ENCODE measurements at regions not wholly inside any gene's neighbourhood (a gene's known extent, or its start where the extent isn't known, plus 50 kb on each side); places are given as distances from the start of the nearest gene placed in this dataset.

GRCh38 chr6:25217302-25217701 is 61.9 kb upstream of the CARMIL1 start:
- no peak for TF ChIP-seq EZH2 (IDR thresholded peaks at IDR 0.05; ENCODE audit: borderline replicate concordance, low read depth, low read length, severe bottlenecking)
- TF ChIP-seq, protein P1, sequence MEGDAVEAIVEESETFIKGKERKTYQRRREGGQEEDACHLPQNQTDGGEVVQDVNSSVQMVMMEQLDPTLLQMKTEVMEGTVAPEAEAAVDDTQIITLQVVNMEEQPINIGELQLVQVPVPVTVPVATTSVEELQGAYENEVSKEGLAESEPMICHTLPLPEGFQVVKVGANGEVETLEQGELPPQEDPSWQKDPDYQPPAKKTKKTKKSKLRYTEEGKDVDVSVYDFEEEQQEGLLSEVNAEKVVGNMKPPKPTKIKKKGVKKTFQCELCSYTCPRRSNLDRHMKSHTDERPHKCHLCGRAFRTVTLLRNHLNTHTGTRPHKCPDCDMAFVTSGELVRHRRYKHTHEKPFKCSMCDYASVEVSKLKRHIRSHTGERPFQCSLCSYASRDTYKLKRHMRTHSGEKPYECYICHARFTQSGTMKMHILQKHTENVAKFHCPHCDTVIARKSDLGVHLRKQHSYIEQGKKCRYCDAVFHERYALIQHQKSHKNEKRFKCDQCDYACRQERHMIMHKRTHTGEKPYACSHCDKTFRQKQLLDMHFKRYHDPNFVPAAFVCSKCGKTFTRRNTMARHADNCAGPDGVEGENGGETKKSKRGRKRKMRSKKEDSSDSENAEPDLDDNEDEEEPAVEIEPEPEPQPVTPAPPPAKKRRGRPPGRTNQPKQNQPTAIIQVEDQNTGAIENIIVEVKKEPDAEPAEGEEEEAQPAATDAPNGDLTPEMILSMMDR (IDR thresholded peaks at IDR 0.05; ENCODE audit: borderline replicate concordance, extremely low read depth, low read length, poor library complexity, severe bottlenecking): no peak

All from DND-41 (cell line).